ENCODE measurements at regions not wholly inside any gene's neighbourhood (a gene's known extent, or its start where the extent isn't known, plus 50 kb on each side); places are given as distances from the start of the nearest gene placed in this dataset.

GRCh38 chr2:128433911-128434550, 115.4 kb upstream of the HS6ST1 start (continued):
- TF ChIP-seq ZBTB33 (IDR thresholded peaks at IDR 0.05; ENCODE audit: borderline replicate concordance, low read depth): no peak
- TF ChIP-seq ELF1 (IDR thresholded peaks at IDR 0.05): no peak
- no peak for TF ChIP-seq RAD21 (IDR thresholded peaks at IDR 0.05; ENCODE audit: low read length)

- no peaks in the 10 kb centered on the region for H3K36me3 ChIP-seq (replicated peaks in 1 of 2; ENCODE audit: control insufficient read depth in 1 of 2, insufficient read depth in 2 of 2, low read length in 1 of 2)
- H3K4me3 ChIP-seq (ENCODE audit: low read depth in 2 of 2, low read length in 1 of 2): no peak overlapping the region
- 54% methylated on average over 14 of the region's 18 CpGs for WGBS (ENCODE audit: low lambda C conversion rate)
- no peaks in the 10 kb centered on the region for H3K79me2 ChIP-seq (ENCODE audit: insufficient read depth)
- H3K9me3 ChIP-seq: no peaks in the 10 kb centered on the region
- TF ChIP-seq MXI1 (IDR thresholded peaks at IDR 0.05; ENCODE audit: low read depth, low read length) (no peak), REST (IDR thresholded peaks at IDR 0.05; ENCODE audit: low read depth, low read length) (no peak), GABPA (IDR thresholded peaks at IDR 0.05; ENCODE audit: low read depth) (no peak), YY1 (IDR thresholded peaks at IDR 0.05; ENCODE audit: low read depth) (no peak), NFIC (IDR thresholded peaks at IDR 0.05; ENCODE audit: borderline replicate concordance) (no peak), SMC3 (IDR thresholded peaks at IDR 0.05; ENCODE audit: low read depth, low read length) (no peak), FOSL2 (IDR thresholded peaks at IDR 0.05; ENCODE audit: borderline replicate concordance, low read depth) (no peak), MEF2A (IDR thresholded peaks at IDR 0.05; ENCODE audit: borderline replicate concordance, low read depth) (no peak), CTCF (IDR thresholded peaks at IDR 0.05) (no peak), FOXJ3 (CRISPR knock-in tag; IDR thresholded peaks at IDR 0.05) (no peak), USF2 (IDR thresholded peaks at IDR 0.05; ENCODE audit: borderline replicate concordance, low read depth, low read length) (no peak), RXRA (IDR thresholded peaks at IDR 0.05; ENCODE audit: borderline replicate concordance, low read depth) (no peak), RCOR1 (IDR thresholded peaks at IDR 0.05; ENCODE audit: low read length) (no peak), ELF1 (IDR thresholded peaks at IDR 0.05) (no peak), JUND (IDR thresholded peaks at IDR 0.05) (no peak), RAD21 (IDR thresholded peaks at IDR 0.05; ENCODE audit: low read length) (no peak), EZH2phosphoT487 (IDR thresholded peaks at IDR 0.05; ENCODE audit: borderline replicate concordance, low read depth) (no peak), NRF1 (IDR thresholded peaks at IDR 0.05; ENCODE audit: low read depth, low read length) (no peak), IRF3 (IDR thresholded peaks at IDR 0.05; ENCODE audit: low read depth, low read length) (no peak)
- no peaks in the 10 kb centered on the region for H3F3A ChIP-seq (replicated peaks; ENCODE audit: insufficient read depth)
- no peak overlapping the region for H3K27ac ChIP-seq (ENCODE audit: low read depth in 2 of 2, low read length in 1 of 2)
- ChIA-PET POLR2A (no interaction called here), CTCF (interaction anchor here (1.9 kb wide), 1 partner anchor 9 kb away, joined by 9 read pairs; no protein-coding TSS in a partner anchor)
- H3K4me2 ChIP-seq: no peak overlapping the region
- no peak overlapping the region for H3K9ac ChIP-seq
- H3K27me3 ChIP-seq (ENCODE audit: insufficient read depth): no peaks in the 10 kb centered on the region
- no peaks in the 10 kb centered on the region for H3K9me2 ChIP-seq
- peaks cover 0 to 27% of the 10 kb centered on the region in 2 experiments; a peak in 1 of 4 replicates for H3K4me1 ChIP-seq (ENCODE audit: control insufficient read depth in 1 of 2, insufficient read depth in 2 of 2, low read depth in 1 of 2, low read length in 1 of 2)
- no peak for DNase-seq
- no peak overlapping the region for H2AFZ ChIP-seq (ENCODE audit: low read depth)
- no peaks in the 10 kb centered on the region for H4K20me1 ChIP-seq (ENCODE audit: insufficient read depth)
Measured at GRCh38 chr2:128435576-128436478, 117.2 kb upstream of the HS6ST1 start.

Data from SK-N-SH (cell line).